Neuronal stem cell (in vitro differentiated cells): ENCODE measurements at regions not wholly inside any gene's neighbourhood (a gene's known extent, or its start where the extent isn't known, plus 50 kb on each side); places are given as distances from the start of the nearest gene placed in this dataset.

Experiments used
- DNase-seq: peaks from one replicate; pipeline ENCODE4 v3.0.0-alpha.2; 2013; ENCODE audit warnings: low spot score
- H2AFZ ChIP-seq: one replicate; pipeline ENCODE4 v1.6.1; 2013; ENCODE audit warnings: mild to moderate bottlenecking, low read length, inconsistent platforms
- H2AK5ac ChIP-seq: 2 replicates; pipeline ENCODE4 v1.6.1; 2013; ENCODE audit warnings: low read depth, mild to moderate bottlenecking, inconsistent platforms, low read length, moderate library complexity, mixed read lengths
- H2BK120ac ChIP-seq: 2 replicates; pipeline ENCODE4 v1.6.1; 2013; ENCODE audit warnings: low read depth, mild to moderate bottlenecking, inconsistent platforms, low read length, moderate library complexity, mixed read lengths
- H2BK12ac ChIP-seq: one replicate; pipeline ENCODE4 v1.6.1; 2013; ENCODE audit warnings: low read length, inconsistent platforms
- H2BK15ac ChIP-seq: 2 replicates; pipeline ENCODE4 v1.6.1; 2013; ENCODE audit warnings: mild to moderate bottlenecking, low read length, inconsistent platforms, mixed read lengths
- H2BK5ac ChIP-seq: one replicate; pipeline ENCODE4 v1.6.1; 2013; ENCODE audit warnings: inconsistent platforms, mild to moderate bottlenecking, low read length, moderate library complexity
- H3K14ac ChIP-seq: one replicate; pipeline ENCODE4 v1.6.1; 2013; ENCODE audit warnings: low read length, inconsistent platforms
- H3K18ac ChIP-seq: 2 replicates; pipeline ENCODE4 v1.6.1; 2013; ENCODE audit warnings: low read length, inconsistent platforms
- H3K23ac ChIP-seq: 2 replicates; pipeline ENCODE4 v1.6.1; 2013; ENCODE audit warnings: low read depth, mild to moderate bottlenecking, mixed read lengths, low read length, inconsistent platforms; ENCODE audit not compliant: poor library complexity
- H3K27ac ChIP-seq: replicated peaks from 3 replicates; pipeline ENCODE4 v1.5.1; 2013; ENCODE audit warnings: low read length, inconsistent platforms
- H3K27me3 ChIP-seq, 3 experiments: 2 replicates each; pipeline ENCODE4 v1.6.1; 2013; ENCODE audit warnings: low read length in 3 of 3, mild to moderate bottlenecking in 2 of 3, inconsistent platforms in 1 of 3, low read depth in 1 of 3, mixed read lengths in 1 of 3, moderate library complexity in 1 of 3; ENCODE audit not compliant: control insufficient read depth in 3 of 3, insufficient read depth in 3 of 3
- H3K36me3 ChIP-seq, 2 donors: replicated peaks in 1 of 2; 2 replicates each; pipeline ENCODE4 v1.6.1; 2013; ENCODE audit warnings: low read length in 2 of 2; ENCODE audit not compliant: control insufficient read depth in 2 of 2, insufficient read depth in 2 of 2
- H3K4ac ChIP-seq: 2 replicates; pipeline ENCODE4 v1.6.1; 2013; ENCODE audit warnings: inconsistent platforms, mild to moderate bottlenecking, low read length, moderate library complexity
- H3K4me1 ChIP-seq, 2 donors: 1 replicate in 1 of 2; 2 replicates in 1 of 2; pipeline ENCODE4 v1.6.1; 2013; ENCODE audit warnings: low read length in 2 of 2, low read depth in 1 of 2; ENCODE audit not compliant: control insufficient read depth in 2 of 2, insufficient read depth in 1 of 2
- H3K4me2 ChIP-seq: one replicate; pipeline ENCODE4 v1.6.1; 2013; ENCODE audit warnings: mild to moderate bottlenecking, low read length, inconsistent platforms; ENCODE audit not compliant: insufficient read depth, poor library complexity, severe bottlenecking
- H3K4me3 ChIP-seq, 2 donors: 2 replicates each; pipeline ENCODE4 v1.5.1; 2013; ENCODE audit warnings: low read length in 2 of 2, mild to moderate bottlenecking in 2 of 2, inconsistent platforms in 1 of 2, moderate library complexity in 1 of 2
- H3K79me1 ChIP-seq: one replicate; pipeline ENCODE4 v1.6.1; 2013; ENCODE audit warnings: low read depth, mild to moderate bottlenecking, inconsistent platforms, low read length, moderate library complexity
- H3K9ac ChIP-seq: one replicate; pipeline ENCODE4 v1.6.1; 2013; ENCODE audit warnings: mild to moderate bottlenecking, low read depth, low read length, inconsistent platforms; ENCODE audit not compliant: poor library complexity
- H3K9me3 ChIP-seq, 2 donors: replicated peaks in 1 of 2; 2 replicates each; pipeline versions ENCODE3 to v1.6.1; 2013; ENCODE audit warnings: low read length in 2 of 2, mild to moderate bottlenecking in 2 of 2, inconsistent platforms in 1 of 2, low read depth in 1 of 2, mixed read lengths in 1 of 2, moderate library complexity in 1 of 2; ENCODE audit not compliant: control insufficient read depth in 2 of 2, insufficient read depth in 1 of 2
- H4K8ac ChIP-seq: one replicate; pipeline ENCODE4 v1.6.1; 2013; ENCODE audit warnings: low read depth, mild to moderate bottlenecking, inconsistent platforms, low read length, moderate library complexity
- H4K91ac ChIP-seq: one replicate; pipeline ENCODE4 v1.6.1; 2013; ENCODE audit warnings: low read length, low read depth, mild to moderate bottlenecking, inconsistent platforms; ENCODE audit not compliant: poor library complexity
- WGBS, 2 donors: extraction: QIAGEN DNeasy Blood & Tissue Kit; methylation state at CpG; one replicate each; pipeline ENCODE4 v1.1.7; 2013; ENCODE audit warnings: missing lambda C conversion rate in 2 of 2, mixed read lengths in 1 of 2; ENCODE audit not compliant: insufficient read length in 2 of 2, insufficient replicate concordance in 1 of 2; ENCODE audit errors: extremely low coverage in 2 of 2; 5-methylcytosine and 5-hydroxymethylcytosine counted together

- Histone ChIP-seq H3K9me3 (no peaks in the 10 kb centered on the region), H2BK5ac (no peak overlapping the region), H3K4ac (no peak overlapping the region), H2BK15ac (no peak overlapping the region), H2AK5ac (no peak overlapping the region), H2BK120ac (no peak overlapping the region), H3K4me3 (no peak overlapping the region), H3K14ac (no peak overlapping the region), H3K79me1 (no peaks in the 10 kb centered on the region), H3K27me3 (no peaks in the 10 kb centered on the region), H3K27ac (no peak overlapping the region), H3K4me1 (peaks cover 0 to 1% of the 10 kb centered on the region in 2 donors), H3K18ac (no peak overlapping the region), H4K8ac (no peak overlapping the region), H3K36me3 (no peaks in the 10 kb centered on the region), H2AFZ (no peak overlapping the region), H3K4me2 (no peak overlapping the region), H3K23ac (no peak overlapping the region), H3K9ac (no peak overlapping the region), H2BK12ac (no peak overlapping the region), H4K91ac (no peak overlapping the region)
- WGBS, 2 donors, result no CpG with 5 or more reads among the region's 2 CpGs
- no peak for DNase-seq
Observed at GRCh38 chr12:92369636-92370035, 224.0 kb upstream of the BTG1 start.

GRCh38 chr12:92369056-92369455 is 223.4 kb upstream of the BTG1 start:
- H2AK5ac ChIP-seq, result no peak overlapping the region
- no peak overlapping the region for H2BK15ac ChIP-seq
- H3K36me3 ChIP-seq, result no peaks in the 10 kb centered on the region
- H3K4me3 ChIP-seq, result no peak overlapping the region
- H2BK5ac ChIP-seq, result no peak overlapping the region
- H3K9ac ChIP-seq, result no peak overlapping the region
- no peak for DNase-seq
- H4K8ac ChIP-seq, result no peak overlapping the region
- no peak overlapping the region for H3K4me2 ChIP-seq
- no peak overlapping the region for H3K23ac ChIP-seq
- H3K18ac ChIP-seq, result no peak overlapping the region
- no peaks in the 10 kb centered on the region for H3K9me3 ChIP-seq
- no peak overlapping the region for H3K27ac ChIP-seq
- no peak overlapping the region for H2AFZ ChIP-seq
- no peaks in the 10 kb centered on the region for H3K79me1 ChIP-seq
- no peak overlapping the region for H4K91ac ChIP-seq
- H2BK120ac ChIP-seq, result no peak overlapping the region
- H2BK12ac ChIP-seq, result no peak overlapping the region
- WGBS, 2 donors, result no CpG with 5 or more reads among the region's 3 CpGs
- no peak overlapping the region for H3K4ac ChIP-seq
- H3K4me1 ChIP-seq, result peaks cover under 1 to 1% of the 10 kb centered on the region in 2 donors
- no peaks in the 10 kb centered on the region for H3K27me3 ChIP-seq
- H3K14ac ChIP-seq, result no peak overlapping the region

DNA sequence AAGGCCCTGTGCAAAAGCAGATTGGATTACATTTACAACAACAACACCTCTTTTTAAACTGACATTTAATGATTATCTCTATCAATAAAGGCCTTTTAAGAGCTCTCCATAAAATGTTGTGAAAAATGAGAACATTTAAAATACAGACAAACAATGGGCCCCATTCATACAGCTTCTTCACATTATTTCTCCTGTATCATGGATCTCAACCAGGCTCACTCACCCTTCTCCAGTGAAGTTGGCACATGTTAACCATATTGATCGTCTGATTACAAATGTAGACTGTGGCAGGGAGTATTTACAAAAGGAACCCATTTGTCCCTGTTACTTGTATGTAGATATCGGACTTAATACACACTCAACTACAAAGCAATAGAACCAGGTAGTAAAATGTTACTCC is 220.2 kb upstream of the BTG1 start:
- no peak overlapping the region for H2BK5ac ChIP-seq
- H3K4me2 ChIP-seq, result no peak overlapping the region
- no peak overlapping the region for H2BK12ac ChIP-seq
- no peak overlapping the region for H3K27ac ChIP-seq
- H2AK5ac ChIP-seq, result no peak overlapping the region
- no peak overlapping the region for H3K4ac ChIP-seq
- no peak overlapping the region for H3K9ac ChIP-seq
- H3K18ac ChIP-seq, result no peak overlapping the region
- DNase-seq, result no peak
- H4K8ac ChIP-seq, result no peak overlapping the region
- WGBS, 2 donors, result no CpG with 5 or more reads among the region's 2 CpGs
- no peak overlapping the region for H2BK120ac ChIP-seq
- H3K9me3 ChIP-seq, result no peaks in the 10 kb centered on the region
- H3K36me3 ChIP-seq, result no peaks in the 10 kb centered on the region
- H2BK15ac ChIP-seq, result no peak overlapping the region
- H3K4me3 ChIP-seq, result no peak overlapping the region
- no peaks in the 10 kb centered on the region for H3K79me1 ChIP-seq
- peaks cover 3 to 18% of the 10 kb centered on the region in 2 donors for H3K4me1 ChIP-seq
- no peak overlapping the region for H3K23ac ChIP-seq
- H4K91ac ChIP-seq, result no peak overlapping the region
- H3K27me3 ChIP-seq, result no peaks in the 10 kb centered on the region
- no peak overlapping the region for H3K14ac ChIP-seq
- no peak overlapping the region for H2AFZ ChIP-seq

DNA sequence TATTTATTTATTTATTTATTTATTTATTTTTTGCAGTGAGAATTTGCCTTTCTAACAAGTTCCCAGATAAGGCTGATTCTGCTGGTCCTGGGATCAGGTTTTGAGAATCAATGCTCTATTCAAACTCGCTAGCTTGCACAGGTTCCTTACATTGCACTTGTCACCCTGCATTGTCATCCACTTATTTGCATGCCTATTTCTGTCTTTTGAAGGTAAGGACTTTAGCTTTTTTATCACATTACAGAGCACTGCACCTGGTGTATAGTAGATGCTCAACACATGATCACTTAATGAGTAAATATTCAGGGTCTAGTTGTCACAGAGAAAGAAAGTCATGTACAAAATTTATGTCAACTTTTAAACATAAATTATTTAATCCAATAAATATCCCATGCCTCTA is 219.7 kb upstream of the BTG1 start:
- Histone ChIP-seq H2BK5ac (no peak overlapping the region), H2BK12ac (no peak overlapping the region), H3K9me3 (no peaks in the 10 kb centered on the region), H2BK120ac (no peak overlapping the region), H2AFZ (no peak overlapping the region), H3K14ac (no peak overlapping the region), H3K18ac (no peak overlapping the region), H2BK15ac (no peak overlapping the region), H3K9ac (no peak overlapping the region), H3K4ac (no peak overlapping the region), H2AK5ac (no peak overlapping the region), H3K36me3 (no peaks in the 10 kb centered on the region), H3K27ac (no peak overlapping the region), H4K8ac (no peak overlapping the region), H3K27me3 (no peaks in the 10 kb centered on the region), H3K4me2 (no peak overlapping the region), H4K91ac (no peak overlapping the region), H3K79me1 (no peaks in the 10 kb centered on the region), H3K4me3 (no peak overlapping the region), H3K23ac (no peak overlapping the region), H3K4me1 (peaks cover 3 to 18% of the 10 kb centered on the region in 2 donors)
- no CpG with 5 or more reads among the region's 1 CpG for WGBS, 2 donors
- DNase-seq, result no peak
